Erythroblast (primary cell): ENCODE measurements at regions not wholly inside any gene's neighbourhood (a gene's known extent, or its start where the extent isn't known, plus 50 kb on each side); places are given as distances from the start of the nearest gene placed in this dataset.
A peak's percentile ranks its signal among the peaks of the same experiment; 100 is the strongest.

Experiments used
- DNase-seq, 2 experiments: peaks; one replicate each; lab custom pipeline; 2025; lab: John Stamatoyannopoulos, UW
- GATA1 ChIP-seq: IDR thresholded peaks from 2 replicates; pipeline ENCODE4 v1.6.1; 2011; ENCODE audit warnings: low read depth, mild to moderate bottlenecking, control low read depth, low read length, moderate library complexity
- POLR2A ChIP-seq: IDR thresholded peaks from 2 replicates; pipeline ENCODE4 v1.6.1; 2011; ENCODE audit warnings: mild to moderate bottlenecking, low read length

DNA sequence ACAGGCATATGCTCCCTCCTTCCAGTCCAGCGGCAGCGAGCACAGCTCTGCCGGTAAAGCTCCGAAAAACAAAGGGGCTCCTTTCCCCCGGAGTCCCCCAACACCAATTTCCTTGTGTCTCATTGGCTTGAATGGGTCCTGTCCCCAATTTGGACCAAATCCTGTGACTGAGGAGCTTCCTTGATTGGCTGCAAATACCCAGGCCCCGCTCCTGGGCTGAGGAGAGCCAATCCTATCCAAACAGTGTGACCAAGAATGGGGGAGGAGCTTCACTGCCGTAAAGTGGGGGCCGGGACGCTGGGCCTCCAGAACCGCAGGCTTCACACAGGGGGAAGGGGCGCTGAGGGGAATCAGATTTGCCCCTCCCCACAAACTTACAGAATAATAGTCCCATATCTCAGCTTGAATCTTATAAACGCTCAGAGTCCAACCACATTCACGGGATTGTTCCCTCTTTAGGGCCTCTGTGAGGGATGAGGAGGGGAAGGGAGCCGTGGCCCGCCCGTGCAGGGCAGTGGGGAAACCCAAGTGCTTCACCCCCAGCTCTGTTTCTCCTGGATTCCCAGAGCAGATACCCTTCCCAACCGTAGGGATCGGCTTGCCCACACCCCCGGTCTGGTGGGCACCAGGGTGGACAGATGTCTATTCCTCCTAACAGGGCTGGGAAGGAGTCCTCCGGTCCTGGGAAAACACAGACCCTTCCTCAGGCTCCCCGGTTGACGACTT, 141.0 kb upstream of the MLN start:
- no peak for TF ChIP-seq GATA1
- no peak for TF ChIP-seq POLR2A
- no peak for DNase-seq

DNA sequence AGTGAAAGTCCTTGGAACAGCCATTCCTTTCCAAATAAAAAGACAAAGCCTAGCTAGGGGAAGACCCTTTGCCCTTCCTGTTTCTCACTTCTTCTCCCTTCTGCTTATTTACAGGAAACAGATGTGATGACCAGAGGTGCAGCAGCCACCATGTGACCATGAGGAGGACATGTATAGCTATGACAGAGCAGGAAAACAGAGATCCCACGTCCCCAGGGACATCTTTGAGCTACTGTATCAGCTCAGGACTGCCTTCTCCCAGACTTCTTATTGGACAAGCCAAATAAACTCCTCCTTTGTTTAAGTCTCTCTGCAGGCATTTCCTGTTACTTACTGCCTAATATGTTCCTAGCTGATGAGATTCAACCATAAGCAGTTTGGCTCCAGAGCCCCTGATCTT, 133.1 kb upstream of the MLN start:
- no peak for DNase-seq
- TF ChIP-seq GATA1 (no peak), POLR2A (no peak)

DNA sequence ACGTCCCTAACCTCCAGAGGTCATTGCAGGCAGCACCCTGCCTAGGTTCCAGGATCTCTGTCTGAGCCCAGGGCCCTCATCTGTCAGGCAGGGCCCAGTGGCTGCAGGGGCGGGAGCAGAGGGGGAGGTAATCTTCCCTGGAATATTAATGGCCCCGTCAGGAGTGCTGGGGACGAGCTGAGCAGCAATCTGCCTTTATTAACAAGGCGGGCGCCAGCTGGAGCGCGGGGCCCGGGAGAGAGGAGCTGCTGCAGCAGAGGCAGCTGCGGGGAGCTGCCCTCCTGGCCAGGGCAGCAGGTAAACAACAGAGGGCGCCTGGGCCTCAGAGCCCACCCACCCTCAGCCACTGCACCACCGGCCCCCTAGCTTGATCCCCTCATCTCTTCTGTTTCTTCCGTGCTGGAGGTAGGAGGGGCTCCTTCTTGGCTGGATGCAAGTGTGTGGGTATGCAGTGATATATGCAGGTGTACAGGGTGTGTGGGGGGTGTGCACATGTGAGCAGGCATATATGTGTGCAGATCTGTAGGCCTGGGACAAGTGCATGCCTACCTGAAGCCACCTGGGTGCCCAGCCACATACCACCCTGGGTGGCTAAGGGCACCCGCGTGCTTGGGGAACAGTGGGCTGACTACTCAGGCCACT, 131.8 kb upstream of the MLN start:
- no peak for DNase-seq
- no peak for TF ChIP-seq GATA1
- TF ChIP-seq POLR2A = no peak

DNA sequence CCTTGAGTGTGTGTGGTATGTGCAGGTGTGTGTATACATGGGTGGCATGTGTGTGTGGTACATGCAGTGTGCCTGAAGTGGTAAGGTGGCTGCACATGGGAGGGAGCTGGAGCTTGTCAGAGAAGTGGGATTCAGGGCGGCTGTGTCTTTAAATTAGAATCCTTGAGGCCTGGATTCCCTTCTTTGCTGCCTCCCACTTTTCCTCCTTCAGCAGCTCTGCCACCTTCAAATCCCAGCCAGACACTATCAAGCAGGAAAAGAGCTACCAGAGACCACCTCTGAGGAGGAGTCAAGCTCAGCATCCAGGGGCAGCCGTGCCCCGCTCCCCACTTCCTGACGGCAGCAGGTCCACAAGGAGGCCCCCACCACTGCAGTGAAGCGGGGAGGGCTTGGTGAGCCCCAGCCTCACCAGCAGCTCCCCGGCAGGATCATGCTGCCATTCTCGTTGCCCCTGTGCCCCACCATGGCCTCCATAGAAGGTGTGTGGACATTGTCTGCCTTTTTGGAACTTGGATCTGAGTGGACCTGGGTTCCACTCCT, 131.0 kb upstream of the MLN start:
- no peak for DNase-seq
- no peak for TF ChIP-seq POLR2A

DNA sequence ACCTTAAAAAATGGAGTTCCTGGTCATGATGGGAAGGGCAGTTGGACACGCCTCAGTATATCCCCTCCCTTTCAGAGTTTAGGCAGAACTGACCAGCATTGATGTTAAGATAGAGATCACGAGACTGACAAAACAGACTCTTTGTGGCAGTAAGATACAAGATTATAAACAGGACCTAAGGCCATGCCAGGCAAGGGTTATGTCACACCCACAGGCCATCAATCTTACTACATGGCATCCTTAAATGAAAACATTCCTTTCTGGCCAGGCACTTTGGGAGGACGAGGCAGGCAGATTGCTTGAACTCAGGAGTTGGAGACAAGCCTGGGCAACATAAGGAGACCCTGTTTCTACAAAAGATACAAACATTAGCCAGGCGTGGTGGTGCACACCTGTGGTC, 129.3 kb upstream of the MLN start:
- TF ChIP-seq GATA1 (no peak), POLR2A (no peak)
- DNase-seq = peak in 1 of 2 experiments; percentile 23

DNA sequence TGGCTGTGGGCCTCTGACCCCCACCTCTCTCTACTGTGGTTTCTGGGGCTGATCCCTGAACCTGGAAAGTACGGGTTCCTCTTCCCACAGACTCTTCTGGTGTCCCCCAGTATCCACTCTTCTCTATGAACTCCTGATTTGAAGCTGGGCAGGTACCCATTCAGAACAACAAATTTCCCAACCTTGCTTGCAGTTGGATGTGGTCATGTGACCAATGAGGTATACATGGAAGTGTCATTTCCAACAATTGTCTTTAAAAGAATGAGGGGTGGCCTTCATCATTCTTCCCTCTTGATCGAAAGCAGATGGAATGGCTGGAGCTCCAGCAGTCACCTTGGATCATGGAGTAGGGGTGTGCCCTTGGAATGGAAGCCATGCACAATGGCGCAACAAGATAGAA, 128.0 kb upstream of the MLN start:
- DNase-seq = no peak
- no peak for TF ChIP-seq POLR2A
- no peak for TF ChIP-seq GATA1

DNA sequence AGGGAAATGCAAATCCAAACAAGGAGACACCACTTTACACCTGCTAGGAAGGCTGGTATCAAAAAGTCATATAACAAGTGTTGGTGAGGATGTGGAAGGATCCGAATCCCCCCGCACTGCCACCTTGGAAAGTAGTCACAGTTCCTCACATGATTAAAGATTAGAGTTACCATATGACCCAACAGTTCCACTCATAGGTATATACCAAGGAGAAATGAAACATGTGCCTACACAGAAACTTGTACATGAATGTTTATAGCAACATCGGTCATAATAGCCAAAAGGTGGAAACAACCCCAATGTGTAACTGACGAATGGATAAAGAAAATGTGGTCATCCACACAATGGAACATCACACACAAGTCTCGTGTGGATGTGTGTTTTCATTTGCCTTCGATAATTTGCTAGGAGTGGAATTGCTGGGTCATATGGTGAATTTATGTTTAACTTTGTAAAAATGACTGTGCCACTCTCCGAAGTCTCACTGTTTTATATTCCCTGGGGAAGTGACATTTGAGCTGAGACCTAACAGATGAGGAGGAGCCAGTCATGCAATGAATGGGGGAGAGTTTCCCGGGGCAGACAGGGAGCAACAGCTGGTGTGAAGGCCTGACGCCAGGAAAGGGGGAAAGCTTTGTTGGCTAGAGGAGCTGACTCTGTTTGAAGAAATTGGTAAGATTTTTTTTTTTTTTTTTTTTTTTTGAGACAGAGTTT, 125.9 kb upstream of the MLN start:
- TF ChIP-seq POLR2A = no peak
- TF ChIP-seq GATA1 = no peak
- no peak for DNase-seq

DNA sequence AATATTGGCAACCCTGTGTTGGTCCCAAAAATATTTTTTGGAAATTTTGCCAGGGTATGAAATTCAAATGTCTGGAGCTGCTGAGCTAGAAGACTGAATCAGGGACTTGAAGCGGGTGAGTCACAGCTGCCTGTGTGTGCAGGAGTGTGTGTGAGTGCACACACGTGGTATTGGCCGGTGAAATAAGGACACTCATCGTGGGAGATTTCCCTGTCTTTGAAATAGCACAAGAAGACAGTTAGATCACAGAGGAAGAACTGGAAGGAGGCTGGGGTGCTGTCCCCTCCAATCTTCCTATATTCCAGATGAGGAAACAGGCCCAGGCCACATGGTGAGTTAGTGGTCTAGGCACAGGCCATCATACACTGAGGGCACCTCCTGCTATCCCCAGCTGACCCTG, 123.8 kb upstream of the MLN start:
- DNase-seq = no peak
- TF ChIP-seq GATA1 (no peak), POLR2A (no peak)

DNA sequence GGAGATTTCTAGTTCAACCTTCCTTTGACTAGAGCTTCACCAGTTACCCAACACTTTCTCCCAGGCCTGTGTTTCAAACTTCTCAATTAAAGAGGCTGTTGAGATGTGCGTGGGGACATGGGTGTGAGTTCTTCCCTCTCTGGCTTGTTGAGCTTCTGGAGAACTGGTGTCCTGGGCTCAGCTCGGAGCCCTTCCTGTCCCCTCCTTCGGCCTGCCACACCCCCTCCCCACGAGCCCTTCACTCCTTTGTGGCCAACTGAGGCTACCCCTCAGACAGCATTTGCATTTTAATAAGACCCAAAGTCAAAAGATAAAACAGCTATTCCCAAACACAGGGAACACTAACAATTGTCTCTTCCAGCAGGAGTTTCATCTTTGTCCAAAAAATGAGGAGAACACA, 123.3 kb upstream of the MLN start:
- no peak for TF ChIP-seq POLR2A
- no peak for TF ChIP-seq GATA1
- DNase-seq = no peak

DNA sequence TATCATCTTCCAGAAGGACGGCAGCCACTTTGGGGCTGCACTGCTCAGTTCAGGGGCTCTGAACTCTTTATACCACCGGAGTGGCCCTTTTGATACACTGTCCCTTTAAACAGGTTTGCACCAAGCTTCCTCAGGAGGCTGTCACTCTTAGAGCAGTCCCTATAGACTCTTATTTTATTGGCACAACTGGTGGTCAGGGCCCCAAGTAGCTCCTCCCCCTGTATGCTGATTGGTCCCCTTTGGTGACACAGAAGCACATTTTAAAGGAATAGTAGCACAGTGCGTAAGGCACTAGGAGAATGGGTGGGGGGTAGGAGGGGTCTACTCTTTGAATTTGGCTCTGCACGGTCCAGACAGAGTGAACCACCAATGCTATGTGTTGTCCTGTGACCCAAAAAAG, 122.6 kb upstream of the MLN start:
- DNase-seq = peak; percentile 34 to 39
- TF ChIP-seq POLR2A (no peak), GATA1 (no peak)

DNA sequence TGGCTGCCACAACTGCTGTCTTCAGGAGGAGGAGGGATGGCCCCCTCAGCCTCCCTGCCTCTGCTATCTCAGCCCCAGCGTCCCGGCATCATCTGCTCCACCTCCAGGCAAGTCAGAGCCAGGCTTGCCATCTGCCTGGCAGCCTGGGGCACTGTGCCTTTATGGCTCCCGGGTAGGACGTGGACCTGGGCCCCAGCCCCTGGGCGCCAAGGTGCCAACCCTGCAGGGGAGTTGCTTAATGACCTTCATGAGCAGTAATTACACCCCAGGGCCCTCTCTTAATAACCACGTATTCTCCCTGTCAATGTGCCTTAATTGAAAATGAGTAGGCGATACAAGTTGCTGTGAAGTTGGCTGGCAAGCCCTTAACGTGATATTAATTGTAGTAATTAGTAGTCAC, 122.1 kb upstream of the MLN start:
- TF ChIP-seq POLR2A (no peak), GATA1 (no peak)
- DNase-seq = no peak

DNA sequence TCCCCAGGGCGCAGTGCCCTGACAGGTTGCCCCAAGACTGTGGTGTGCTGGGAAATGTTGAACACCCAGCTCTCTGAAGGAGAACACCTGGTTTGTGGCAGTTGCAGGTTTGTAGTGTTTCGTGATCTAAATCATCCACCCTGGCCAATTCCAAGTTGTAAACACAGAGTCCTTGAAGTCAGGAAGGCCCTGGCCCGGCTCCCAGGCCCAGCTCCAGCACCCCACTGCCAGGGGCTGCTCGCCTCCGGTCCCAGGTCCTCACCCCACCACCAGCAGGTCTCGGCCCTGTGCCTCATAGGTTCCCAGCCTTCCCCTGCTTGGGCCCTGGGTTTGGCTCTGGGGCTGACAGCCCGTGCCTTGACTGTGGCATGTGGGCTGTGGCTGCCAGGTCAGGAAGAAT, 121.4 kb upstream of the MLN start:
- no peak for DNase-seq
- TF ChIP-seq GATA1 (no peak), POLR2A (no peak)

DNA sequence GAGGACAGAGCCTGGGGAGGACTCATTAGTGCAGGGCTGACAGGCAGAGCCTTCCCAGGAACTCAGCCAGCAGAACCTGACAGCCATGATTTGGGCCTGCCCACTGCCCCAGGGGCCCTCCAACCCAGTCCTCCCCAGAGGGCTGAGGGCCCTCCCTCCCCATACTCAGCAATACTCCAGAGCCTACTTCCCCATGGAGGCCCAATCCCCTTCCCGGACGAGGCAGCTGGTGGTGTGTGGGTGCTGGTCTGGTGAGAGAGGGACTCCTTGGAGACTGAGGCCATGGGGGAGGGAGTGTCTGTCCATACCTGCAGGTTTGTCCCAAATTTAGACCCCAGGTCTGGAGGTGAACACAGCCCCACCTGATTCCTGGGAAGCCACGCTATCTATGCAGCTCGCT, 120.9 kb upstream of the MLN start:
- TF ChIP-seq GATA1 (no peak), POLR2A (no peak)
- no peak for DNase-seq
